Keratinocyte (primary cell): ENCODE measurements at regions not wholly inside any gene's neighbourhood (a gene's known extent, or its start where the extent isn't known, plus 50 kb on each side); places are given as distances from the start of the nearest gene placed in this dataset.

ENCODE experiments used
- DNase-seq: peaks from one replicate; pipeline ENCODE4 v3.0.0-alpha.2; 2011; ENCODE audit warnings: low read depth, missing footprints, low spot score
- FAIRE-seq: peaks from 2 replicates; lab custom pipeline; 2011; peaks lifted over from hg19 to GRCh38; lab: Jason Lieb, UNC
- H2AFZ ChIP-seq: 2 replicates; pipeline ENCODE4 v1.6.0; 2012; ENCODE audit warnings: low read length, control low read depth, inconsistent platforms; ENCODE audit not compliant: control insufficient read depth
- H3K27ac ChIP-seq: 2 replicates; pipeline ENCODE4 v1.5.1; 2011; ENCODE audit warnings: low read length; ENCODE audit not compliant: control insufficient read depth, insufficient read depth
- H3K27me3 ChIP-seq: 3 replicates; pipeline ENCODE4 v1.6.0; 2011; ENCODE audit warnings: low read length; ENCODE audit not compliant: control insufficient read depth, insufficient read depth; ENCODE audit errors: extremely low read depth
- H3K36me3 ChIP-seq, 2 experiments: 2 replicates in 1 of 2; 3 replicates in 1 of 2; pipeline ENCODE4 v1.5.1; 2011; ENCODE audit warnings: low read length in 2 of 2, mild to moderate bottlenecking in 1 of 2; ENCODE audit not compliant: control insufficient read depth in 2 of 2, insufficient read depth in 2 of 2; ENCODE audit errors: extremely low read depth in 1 of 2
- H3K4me1 ChIP-seq: 3 replicates; pipeline ENCODE4 v1.5.1; 2011; ENCODE audit warnings: low read length; ENCODE audit not compliant: control insufficient read depth, insufficient read depth; ENCODE audit errors: extremely low read depth
- H3K4me2 ChIP-seq: 3 replicates; pipeline ENCODE4 v1.6.0; 2011; ENCODE audit warnings: low read depth, low read length; ENCODE audit not compliant: control insufficient read depth, insufficient read depth; ENCODE audit errors: extremely low read depth
- H3K4me3 ChIP-seq, 3 experiments: fragments of 200-600 bp in 1 of 3; sonication (generic) in 1 of 3; 2 replicates in 2 of 3; 3 replicates in 1 of 3; pipeline ENCODE4 v1.5.1; 2011 to 2016; ENCODE audit warnings: low read length in 3 of 3, mild to moderate bottlenecking in 3 of 3, control low read depth in 2 of 3, inconsistent platforms in 1 of 3, low read depth in 1 of 3, mixed read lengths in 1 of 3, mixed run types in 1 of 3, moderate library complexity in 1 of 3; ENCODE audit not compliant: control insufficient read depth in 2 of 3, insufficient read depth in 2 of 3; ENCODE audit errors: extremely low read depth in 1 of 3
- H3K79me2 ChIP-seq: 2 replicates; pipeline ENCODE4 v1.6.0; 2012; ENCODE audit warnings: low read length; ENCODE audit not compliant: control insufficient read depth, insufficient read depth
- H3K9ac ChIP-seq: 3 replicates; pipeline ENCODE4 v1.6.0; 2011; ENCODE audit warnings: low read length; ENCODE audit not compliant: control insufficient read depth, insufficient read depth; ENCODE audit errors: extremely low read depth
- H3K9me1 ChIP-seq: 3 replicates; pipeline ENCODE4 v1.6.0; 2011; ENCODE audit warnings: low read length; ENCODE audit not compliant: control insufficient read depth, insufficient read depth; ENCODE audit errors: extremely low read depth
- H3K9me3 ChIP-seq: 2 replicates; pipeline ENCODE4 v1.5.1; 2012; ENCODE audit warnings: low read depth, low read length; ENCODE audit not compliant: control insufficient read depth
- H4K20me1 ChIP-seq: 3 replicates; pipeline ENCODE4 v1.6.0; 2011; ENCODE audit warnings: low read length; ENCODE audit not compliant: control insufficient read depth, insufficient read depth; ENCODE audit errors: extremely low read depth
- EZH2 ChIP-seq: IDR thresholded peaks from one replicate; pipeline ENCODE4 v1.6.1; 2012; ENCODE audit warnings: inconsistent platforms, mild to moderate bottlenecking, low read length, moderate library complexity
- dilution Hi-C: fragments of 300-500 bp; cut with MboI; formaldehyde crosslinking; loops from one replicate; pipeline ENCODE4 v1.7.0; 2020; ENCODE audit warnings: low sequenced_read_pairs; ENCODE audit not compliant: extremely low pct_ligation_motif_present
- TF ChIP-seq, protein P1 (sequence below), 3 experiments: IDR thresholded peaks in 1 of 3; conservative IDR thresholded peaks in 1 of 3; optimal IDR thresholded peaks in 1 of 3; 2 replicates in 2 of 3; 3 replicates in 1 of 3; pipeline versions ENCODE3 to v1.5.1; 2011; ENCODE audit warnings: low read length in 3 of 3, mild to moderate bottlenecking in 3 of 3, moderate library complexity in 2 of 3, control low read depth in 1 of 3, inconsistent platforms in 1 of 3; ENCODE audit not compliant: insufficient read depth in 2 of 3; ENCODE audit errors: extremely low read depth in 1 of 3

DNA sequence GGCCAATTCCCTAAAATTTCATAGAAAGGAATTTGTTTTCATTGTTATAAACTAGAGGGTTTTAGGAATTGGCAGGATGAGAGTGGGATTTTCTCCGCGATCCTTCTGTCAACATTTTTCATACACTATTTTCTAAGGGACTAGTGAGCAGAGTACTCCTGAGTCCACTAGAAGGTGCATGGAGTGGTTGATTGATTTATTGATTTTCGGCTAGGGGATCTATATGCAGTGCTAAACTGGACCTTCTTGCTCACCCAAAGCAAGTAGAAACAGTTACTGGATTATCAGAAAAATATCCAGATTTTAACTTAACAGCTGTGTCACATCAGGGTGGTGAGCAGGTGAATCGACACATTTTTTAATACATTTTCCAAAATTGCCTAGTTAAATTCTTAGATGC is 159.9 kb upstream of the DTNA start:
- no peaks in the 10 kb centered on the region for H4K20me1 ChIP-seq
- no peaks in the 10 kb centered on the region for H3K36me3 ChIP-seq
- no peaks in the 10 kb centered on the region for H3K9me3 ChIP-seq
- DNase-seq: no peak
- no peaks in the 10 kb centered on the region for H3K4me1 ChIP-seq
- H3K79me2 ChIP-seq: no peaks in the 10 kb centered on the region
- H3K27me3 ChIP-seq: no peaks in the 10 kb centered on the region
- no peak overlapping the region for H3K27ac ChIP-seq
- TF ChIP-seq, protein P1, sequence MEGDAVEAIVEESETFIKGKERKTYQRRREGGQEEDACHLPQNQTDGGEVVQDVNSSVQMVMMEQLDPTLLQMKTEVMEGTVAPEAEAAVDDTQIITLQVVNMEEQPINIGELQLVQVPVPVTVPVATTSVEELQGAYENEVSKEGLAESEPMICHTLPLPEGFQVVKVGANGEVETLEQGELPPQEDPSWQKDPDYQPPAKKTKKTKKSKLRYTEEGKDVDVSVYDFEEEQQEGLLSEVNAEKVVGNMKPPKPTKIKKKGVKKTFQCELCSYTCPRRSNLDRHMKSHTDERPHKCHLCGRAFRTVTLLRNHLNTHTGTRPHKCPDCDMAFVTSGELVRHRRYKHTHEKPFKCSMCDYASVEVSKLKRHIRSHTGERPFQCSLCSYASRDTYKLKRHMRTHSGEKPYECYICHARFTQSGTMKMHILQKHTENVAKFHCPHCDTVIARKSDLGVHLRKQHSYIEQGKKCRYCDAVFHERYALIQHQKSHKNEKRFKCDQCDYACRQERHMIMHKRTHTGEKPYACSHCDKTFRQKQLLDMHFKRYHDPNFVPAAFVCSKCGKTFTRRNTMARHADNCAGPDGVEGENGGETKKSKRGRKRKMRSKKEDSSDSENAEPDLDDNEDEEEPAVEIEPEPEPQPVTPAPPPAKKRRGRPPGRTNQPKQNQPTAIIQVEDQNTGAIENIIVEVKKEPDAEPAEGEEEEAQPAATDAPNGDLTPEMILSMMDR (optimal IDR thresholded peaks at IDR 0.05 in 1 of 3, IDR thresholded peaks at IDR 0.05 in 1 of 3, conservative IDR thresholded peaks at IDR 0.05 in 1 of 3; ENCODE audit: extremely low read depth in 1 of 3, insufficient read depth in 2 of 3, low read length in 3 of 3): no peak
- TF ChIP-seq EZH2: no peak
- H3K9me1 ChIP-seq: no peaks in the 10 kb centered on the region
- no peak overlapping the region for H3K4me3 ChIP-seq
- dilution Hi-C loops: no loop called here
- no peak overlapping the region for H2AFZ ChIP-seq
- no peak overlapping the region for H3K9ac ChIP-seq
- H3K4me2 ChIP-seq: no peak overlapping the region
- no peak for FAIRE-seq

DNA sequence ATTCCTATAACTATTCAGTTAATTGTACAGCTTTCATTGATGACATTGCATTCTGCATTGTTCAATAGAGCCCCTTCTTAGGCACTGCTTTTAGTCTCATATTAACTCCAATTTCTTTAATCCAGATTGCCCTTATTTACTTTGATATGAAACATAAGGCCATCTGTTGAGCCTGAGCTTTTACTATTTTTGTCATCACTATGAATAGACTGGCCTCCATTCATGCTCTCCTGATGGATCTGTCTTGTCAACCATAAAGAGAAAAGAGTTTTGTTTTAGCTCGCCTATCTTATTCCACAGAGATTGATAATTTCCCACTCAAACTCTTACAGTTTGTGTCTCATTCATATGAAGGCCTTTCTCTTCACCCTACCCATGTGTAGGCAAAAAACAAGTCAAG is 159.2 kb upstream of the DTNA start:
- H3K9me3 ChIP-seq: no peaks in the 10 kb centered on the region
- H3K4me1 ChIP-seq: no peaks in the 10 kb centered on the region
- TF ChIP-seq, protein P1 (optimal IDR thresholded peaks at IDR 0.05 in 1 of 3, IDR thresholded peaks at IDR 0.05 in 1 of 3, conservative IDR thresholded peaks at IDR 0.05 in 1 of 3; ENCODE audit: extremely low read depth in 1 of 3, insufficient read depth in 2 of 3, low read length in 3 of 3): no peak
- no peak for TF ChIP-seq EZH2
- H2AFZ ChIP-seq: no peak overlapping the region
- dilution Hi-C loops: no loop called here
- H3K9ac ChIP-seq: no peak overlapping the region
- H3K79me2 ChIP-seq: no peaks in the 10 kb centered on the region
- H3K27ac ChIP-seq: no peak overlapping the region
- DNase-seq: no peak
- H3K4me2 ChIP-seq: no peak overlapping the region
- H3K9me1 ChIP-seq: no peaks in the 10 kb centered on the region
- H3K36me3 ChIP-seq: no peaks in the 10 kb centered on the region
- no peaks in the 10 kb centered on the region for H4K20me1 ChIP-seq
- no peaks in the 10 kb centered on the region for H3K27me3 ChIP-seq
- H3K4me3 ChIP-seq: no peak overlapping the region
- no peak for FAIRE-seq
